Stomach smooth muscle (tissue), 2 donors: ENCODE measurements at regions not wholly inside any gene's neighbourhood (a gene's known extent, or its start where the extent isn't known, plus 50 kb on each side); places are given as distances from the start of the nearest gene placed in this dataset.
A peak's percentile ranks its signal among the peaks of the same experiment; 100 is the strongest.

ENCODE experiments used
- H3K27ac ChIP-seq: one replicate; pipeline ENCODE4 v1.7.0; 2013; ENCODE audit warnings: mild to moderate bottlenecking, low read length, inconsistent platforms
- H3K27me3 ChIP-seq, 2 donors: one replicate each; pipeline ENCODE4 v1.7.0; 2013; ENCODE audit warnings: low read length in 2 of 2; ENCODE audit not compliant: insufficient read depth in 2 of 2, control insufficient read depth in 1 of 2
- H3K36me3 ChIP-seq, 2 donors: one replicate each; pipeline ENCODE4 v1.7.0; 2013; ENCODE audit warnings: low read length in 2 of 2; ENCODE audit not compliant: control insufficient read depth in 2 of 2, insufficient read depth in 2 of 2
- H3K4me1 ChIP-seq: one replicate; pipeline ENCODE4 v1.7.0; 2013; ENCODE audit warnings: low read length; ENCODE audit not compliant: control insufficient read depth, insufficient read depth
- H3K4me3 ChIP-seq, 2 donors: one replicate each; pipeline ENCODE4 v1.7.0; 2013; ENCODE audit warnings: low read length in 2 of 2
- H3K9ac ChIP-seq, 2 donors: one replicate each; pipeline ENCODE4 v1.7.0; 2013; ENCODE audit warnings: low read length in 2 of 2, mild to moderate bottlenecking in 1 of 2
- H3K9me3 ChIP-seq, 2 donors: one replicate each; pipeline ENCODE4 v1.7.0; 2013; ENCODE audit warnings: low read length in 2 of 2; ENCODE audit not compliant: control insufficient read depth in 2 of 2
- donor health status: healthy.
- donor health status: Pancreatic carcinoma.

DNA sequence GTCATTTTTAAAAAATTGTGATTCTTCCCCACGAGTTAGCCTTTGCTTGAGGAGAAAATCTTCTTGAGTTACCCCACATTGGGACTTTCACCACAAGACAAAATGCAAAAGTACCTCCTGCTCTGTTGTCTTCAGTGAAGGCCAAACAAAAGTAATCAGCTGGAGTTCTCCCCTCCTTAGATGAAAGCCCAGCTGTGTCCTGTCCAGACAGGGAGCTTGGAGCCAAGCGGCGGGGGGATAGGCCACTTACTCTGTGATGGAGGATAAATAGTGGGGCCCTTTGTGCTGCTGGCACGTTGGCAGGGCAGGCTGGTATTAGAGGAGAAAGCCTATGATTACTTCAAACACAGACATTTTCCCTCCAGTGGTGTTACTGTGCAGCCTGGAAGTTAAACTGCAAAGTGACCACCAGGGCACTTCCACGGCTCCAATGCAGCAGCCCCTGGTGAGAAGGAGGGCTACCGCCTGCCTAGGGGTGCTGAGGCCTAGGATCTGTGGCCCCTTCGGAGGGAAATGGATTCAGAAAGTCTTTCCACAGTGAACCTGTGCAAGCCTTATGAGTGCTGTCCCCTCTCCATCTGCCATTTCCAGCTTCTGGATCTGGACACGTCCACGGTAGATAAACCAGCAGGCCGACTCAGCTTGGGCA, 155.0 kb downstream of the TMEM167A start:
- Histone ChIP-seq H3K27ac (no peak overlapping the region), H3K36me3 (no peaks in the 10 kb centered on the region), H3K9me3 (no peaks in the 10 kb centered on the region), H3K4me1 (no peaks in the 10 kb centered on the region), H3K9ac (no peak overlapping the region), H3K27me3 (no peaks in the 10 kb centered on the region), H3K4me3 (no peak overlapping the region)

DNA sequence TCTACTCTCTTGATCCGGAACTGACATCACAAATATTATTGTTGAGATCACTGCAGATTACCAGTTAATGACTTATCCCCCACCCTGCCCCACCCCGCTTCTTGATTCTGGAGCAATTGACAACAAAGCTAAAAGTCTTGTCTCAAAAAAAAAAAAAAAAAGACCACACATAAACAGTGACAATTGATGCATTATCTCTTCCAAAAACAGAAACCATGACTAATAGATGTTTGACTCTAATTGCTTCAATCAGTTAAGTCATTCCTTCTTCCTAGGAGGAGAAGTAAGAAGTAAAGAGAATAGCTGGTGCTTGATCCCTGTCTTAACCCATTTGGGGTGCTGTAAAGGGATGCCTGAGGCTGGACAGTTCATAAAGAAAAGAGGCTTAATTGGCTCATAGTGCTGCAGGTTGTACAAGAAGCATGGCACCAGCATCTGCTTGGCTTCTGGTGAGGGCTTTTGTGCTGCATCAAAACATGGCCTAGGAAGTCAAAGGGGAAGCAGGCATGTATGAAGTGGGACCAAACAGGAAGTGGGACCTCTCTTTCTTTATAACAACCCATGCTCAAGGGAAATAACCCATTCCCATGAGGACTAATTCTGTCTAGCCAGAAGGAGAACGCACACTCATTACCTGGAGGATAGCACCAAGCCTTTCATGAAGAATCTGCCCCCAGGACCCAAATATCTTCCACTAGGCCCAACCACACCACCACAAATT, 158.7 kb downstream of the TMEM167A start:
- no peaks in the 10 kb centered on the region for H3K9me3 ChIP-seq
- H3K4me3 ChIP-seq: no peak overlapping the region
- H3K4me1 ChIP-seq: no peaks in the 10 kb centered on the region
- no peaks in the 10 kb centered on the region for H3K27me3 ChIP-seq
- no peak overlapping the region for H3K9ac ChIP-seq
- no peaks in the 10 kb centered on the region for H3K36me3 ChIP-seq
- no peak overlapping the region for H3K27ac ChIP-seq

DNA sequence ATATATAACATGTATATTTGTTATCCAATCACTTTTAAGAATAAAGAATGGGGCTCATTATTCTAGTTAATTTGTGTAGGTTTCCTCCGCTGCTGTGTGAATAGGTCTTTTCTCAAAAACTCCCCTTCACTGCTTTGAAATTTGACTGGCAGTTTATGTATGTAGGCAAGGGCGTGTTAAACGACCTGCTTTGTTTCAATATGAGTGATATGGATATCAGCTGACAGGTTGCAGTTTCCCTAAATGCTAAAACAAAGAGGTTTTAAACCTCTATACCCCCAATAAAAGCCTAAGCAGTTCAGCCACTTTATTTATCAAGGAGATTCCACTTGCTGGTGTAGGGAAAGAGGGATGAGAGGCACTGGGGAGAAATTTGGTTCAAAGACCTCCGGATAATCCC, 159.6 kb downstream of the TMEM167A start:
- H3K4me1 ChIP-seq: no peaks in the 10 kb centered on the region
- no peaks in the 10 kb centered on the region for H3K9me3 ChIP-seq
- no peaks in the 10 kb centered on the region for H3K27me3 ChIP-seq
- H3K27ac ChIP-seq: no peak overlapping the region
- no peak overlapping the region for H3K4me3 ChIP-seq
- no peaks in the 10 kb centered on the region for H3K36me3 ChIP-seq
- no peak overlapping the region for H3K9ac ChIP-seq

DNA sequence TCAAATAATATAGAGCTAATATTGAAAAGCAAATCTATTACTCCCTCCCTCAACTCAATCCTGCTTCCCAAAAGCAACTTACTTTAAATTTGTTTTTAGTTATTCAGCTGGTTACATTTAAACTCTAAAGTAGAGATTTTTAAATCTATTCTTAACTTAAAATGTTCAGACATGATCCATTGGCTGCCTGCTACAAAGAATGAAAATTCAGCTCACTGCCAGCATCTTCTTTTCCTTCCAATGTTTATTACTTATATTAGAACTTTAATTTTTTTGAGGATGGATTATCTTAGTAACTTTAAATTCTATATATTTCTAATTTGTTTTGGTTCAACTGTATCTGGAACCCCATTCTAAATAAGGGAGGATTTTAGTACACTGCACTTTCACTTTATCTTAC, 163.2 kb downstream of the TMEM167A start:
- Histone ChIP-seq H3K4me1 (no peaks in the 10 kb centered on the region), H3K27me3 (no peaks in the 10 kb centered on the region), H3K9me3 (no peaks in the 10 kb centered on the region), H3K9ac (no peak overlapping the region), H3K27ac (no peak overlapping the region), H3K36me3 (no peaks in the 10 kb centered on the region), H3K4me3 (no peak overlapping the region)

DNA sequence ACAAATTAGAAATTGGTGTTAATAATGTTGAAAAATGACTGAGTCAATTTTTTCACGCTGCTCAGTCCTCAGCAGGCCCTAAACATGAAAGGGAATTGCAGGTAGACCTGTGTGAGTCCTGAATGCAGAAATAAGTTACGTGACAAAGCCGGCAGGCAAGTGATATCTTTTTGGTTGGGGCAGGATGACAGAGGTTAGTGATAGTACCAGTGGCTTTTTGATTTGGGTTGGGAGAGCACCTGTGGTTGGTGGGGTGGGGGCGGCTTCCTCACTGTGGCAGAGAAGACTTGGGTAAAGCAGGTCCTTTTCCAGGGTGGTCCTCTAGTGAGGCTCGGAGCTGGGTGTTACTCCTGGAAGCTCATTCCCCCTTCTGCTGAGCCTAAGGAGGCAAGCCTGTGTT, 164.7 kb downstream of the TMEM167A start:
- no peak overlapping the region for H3K9ac ChIP-seq
- H3K27me3 ChIP-seq: no peaks in the 10 kb centered on the region
- no peak overlapping the region for H3K27ac ChIP-seq
- no peaks in the 10 kb centered on the region for H3K9me3 ChIP-seq
- no peak overlapping the region for H3K4me3 ChIP-seq
- no peaks in the 10 kb centered on the region for H3K36me3 ChIP-seq
- no peaks in the 10 kb centered on the region for H3K4me1 ChIP-seq

DNA sequence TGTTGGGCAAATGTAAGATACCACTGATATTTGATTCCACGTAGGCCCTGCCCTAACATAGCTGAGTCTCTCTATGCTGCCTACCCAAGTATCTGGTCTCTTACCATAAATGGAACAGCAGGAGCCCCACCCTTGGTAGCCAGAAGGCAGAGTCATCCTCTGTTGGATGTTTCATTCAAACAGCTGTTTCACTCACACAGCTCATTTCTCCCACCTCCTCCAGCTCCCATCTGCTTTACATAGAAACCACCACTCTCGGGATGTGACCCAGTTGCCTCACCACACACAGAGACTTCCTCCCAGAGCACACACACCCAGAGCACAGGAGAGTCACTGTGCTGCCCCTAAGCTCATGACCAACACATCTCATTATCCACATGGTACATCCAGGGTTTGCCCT, 165.3 kb downstream of the TMEM167A start:
- Histone ChIP-seq H3K4me1 (no peaks in the 10 kb centered on the region), H3K9ac (no peak overlapping the region), H3K27ac (peak overlapping the region; percentile 1), H3K27me3 (no peaks in the 10 kb centered on the region), H3K9me3 (no peaks in the 10 kb centered on the region), H3K4me3 (peak overlapping the region in 1 of 2 donors; percentile 25), H3K36me3 (no peaks in the 10 kb centered on the region)

DNA sequence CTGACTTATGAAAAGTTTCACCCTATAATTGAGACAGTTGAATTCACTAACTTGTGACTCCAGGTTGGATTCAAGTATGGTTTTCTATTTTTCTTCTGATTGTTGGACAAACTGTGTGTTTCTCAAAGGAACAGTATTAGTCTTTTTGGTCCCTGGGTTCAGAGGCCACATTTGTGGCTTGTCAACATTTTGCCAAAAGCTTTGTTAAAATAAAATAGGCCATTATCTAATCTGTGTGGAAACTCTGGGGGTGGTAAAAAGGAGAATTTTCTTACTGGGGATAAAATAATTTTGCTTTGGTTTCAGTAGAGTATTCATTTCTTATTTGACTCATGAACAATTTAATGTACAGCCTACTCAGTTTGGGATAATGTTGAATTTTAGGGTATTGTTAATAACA, 166.3 kb downstream of the TMEM167A start:
- Histone ChIP-seq H3K36me3 (no peaks in the 10 kb centered on the region), H3K4me1 (no peaks in the 10 kb centered on the region), H3K4me3 (no peak overlapping the region), H3K9me3 (no peaks in the 10 kb centered on the region), H3K27ac (no peak overlapping the region), H3K27me3 (no peaks in the 10 kb centered on the region), H3K9ac (no peak overlapping the region)

DNA sequence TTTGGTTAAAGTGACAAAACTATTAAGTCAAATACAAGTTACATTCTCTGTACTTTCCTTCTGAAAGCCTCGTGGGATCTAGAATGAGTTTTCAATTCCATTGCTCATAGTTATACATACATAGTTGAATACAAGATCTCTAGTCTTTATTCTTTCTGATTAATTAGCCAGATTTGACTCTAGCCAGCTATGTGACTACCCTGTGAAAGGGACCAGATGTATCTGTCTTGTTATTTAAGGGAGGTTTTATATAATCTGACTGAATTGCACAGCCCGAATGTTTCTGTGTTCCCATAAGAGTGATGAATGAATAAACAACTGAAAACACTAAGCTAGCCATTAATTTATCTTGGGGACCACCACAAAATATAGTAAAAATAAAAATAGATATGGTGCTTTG, 166.7 kb downstream of the TMEM167A start:
- Histone ChIP-seq H3K9me3 (no peaks in the 10 kb centered on the region), H3K9ac (no peak overlapping the region), H3K27ac (no peak overlapping the region), H3K36me3 (no peaks in the 10 kb centered on the region), H3K4me3 (no peak overlapping the region), H3K27me3 (no peaks in the 10 kb centered on the region), H3K4me1 (no peaks in the 10 kb centered on the region)

DNA sequence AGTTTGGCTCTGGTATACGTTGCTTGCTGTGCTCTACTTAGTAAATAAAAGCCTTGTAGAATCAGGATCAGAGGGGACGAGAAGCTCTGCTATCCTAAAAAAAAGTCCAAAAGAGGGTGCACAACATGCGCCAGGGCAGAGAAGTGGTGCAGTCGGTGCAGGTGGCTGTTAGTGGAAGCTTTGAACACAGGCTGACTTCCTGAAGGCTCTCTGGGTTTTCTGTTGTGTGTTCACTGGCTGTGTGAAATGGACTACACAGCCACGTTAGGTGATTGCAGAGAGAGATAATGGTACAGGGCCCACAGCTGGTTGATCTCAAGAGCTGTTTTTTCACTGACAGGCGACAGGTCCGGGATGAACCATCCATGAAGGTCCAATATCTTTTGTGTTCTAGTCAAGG, 167.4 kb downstream of the TMEM167A start:
- Histone ChIP-seq H3K36me3 (no peaks in the 10 kb centered on the region), H3K4me1 (no peaks in the 10 kb centered on the region)

DNA sequence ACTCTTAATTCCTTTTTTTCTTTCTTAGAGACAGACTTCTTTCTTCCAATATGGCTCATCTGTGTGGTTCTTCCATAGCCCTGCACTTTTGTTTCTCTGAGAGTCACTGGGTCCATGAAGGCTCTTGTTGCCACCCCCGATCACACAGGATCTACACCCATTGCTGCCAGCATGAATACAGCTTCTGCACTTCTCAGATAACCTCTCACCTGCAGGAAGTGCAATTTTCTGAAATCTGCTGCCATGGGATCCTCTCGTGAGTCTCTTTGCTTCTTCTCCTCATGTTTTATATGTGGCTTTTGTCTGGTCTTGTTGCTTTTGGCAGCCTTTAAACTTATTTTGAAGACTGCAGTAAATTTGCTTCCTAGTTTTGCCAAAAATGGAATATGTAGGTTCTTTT, 171.2 kb downstream of the TMEM167A start:
- Histone ChIP-seq H3K4me3 (no peak overlapping the region), H3K27me3 (no peaks in the 10 kb centered on the region), H3K27ac (no peak overlapping the region), H3K36me3 (no peaks in the 10 kb centered on the region), H3K4me1 (no peaks in the 10 kb centered on the region), H3K9me3 (no peaks in the 10 kb centered on the region), H3K9ac (no peak overlapping the region)

More for the DNA sequence above, 167.4 kb downstream of the TMEM167A start:
- no peak overlapping the region for H3K9ac ChIP-seq
- H3K9me3 ChIP-seq: no peaks in the 10 kb centered on the region
- no peaks in the 10 kb centered on the region for H3K27me3 ChIP-seq
- no peak overlapping the region for H3K4me3 ChIP-seq
- no peak overlapping the region for H3K27ac ChIP-seq

DNA sequence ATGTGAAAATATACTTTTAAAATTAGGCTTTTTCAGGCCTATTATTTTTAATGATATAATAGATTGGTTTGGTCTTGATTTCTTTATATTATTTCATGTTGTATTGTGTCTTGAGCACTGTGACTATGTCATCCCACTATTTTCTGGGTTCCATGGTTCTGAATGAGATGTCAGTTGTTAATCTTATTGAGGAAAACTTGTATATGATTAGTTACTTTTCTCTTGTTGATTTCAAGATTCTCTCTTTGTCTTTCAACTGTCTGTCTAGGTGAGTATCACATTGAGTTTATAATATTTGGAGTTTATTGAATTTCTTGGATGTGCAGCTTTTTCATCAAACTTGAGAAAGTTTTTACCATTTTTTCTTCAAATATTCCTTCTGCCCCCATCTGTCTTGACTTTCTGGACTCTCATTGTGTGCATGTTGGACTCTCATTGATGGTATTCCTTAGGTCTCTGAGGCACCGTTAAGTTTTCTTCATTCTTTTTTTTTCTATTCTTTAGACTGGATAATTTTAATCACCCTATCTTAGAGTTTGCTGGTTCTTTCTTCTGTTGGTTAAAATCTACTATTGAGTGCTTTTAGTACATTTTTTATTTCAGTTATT, 175.8 kb downstream of the TMEM167A start:
- Histone ChIP-seq H3K4me3 (no peak overlapping the region), H3K4me1 (no peaks in the 10 kb centered on the region), H3K27me3 (no peaks in the 10 kb centered on the region), H3K36me3 (no peaks in the 10 kb centered on the region), H3K9me3 (no peaks in the 10 kb centered on the region), H3K27ac (no peak overlapping the region), H3K9ac (no peak overlapping the region)
